HL-60 (cell line): ENCODE measurements at regions not wholly inside any gene's neighbourhood (a gene's known extent, or its start where the extent isn't known, plus 50 kb on each side); places are given as distances from the start of the nearest gene placed in this dataset.

ENCODE experiments used
- GABPA ChIP-seq: IDR thresholded peaks from 2 replicates; pipeline ENCODE4 v1.6.1; 2012; ENCODE audit warnings: low read depth
- TF ChIP-seq, protein P1 (sequence below): IDR thresholded peaks from one replicate; pipeline ENCODE4 v1.5.1; 2011; ENCODE audit warnings: low read length, control low read depth, inconsistent platforms; ENCODE audit not compliant: insufficient read depth
- TF ChIP-seq, protein P2 (sequence below): IDR thresholded peaks from 2 replicates; pipeline ENCODE4 v1.6.1; 2012; ENCODE audit warnings: low read depth; ENCODE audit not compliant: insufficient replicate concordance

DNA sequence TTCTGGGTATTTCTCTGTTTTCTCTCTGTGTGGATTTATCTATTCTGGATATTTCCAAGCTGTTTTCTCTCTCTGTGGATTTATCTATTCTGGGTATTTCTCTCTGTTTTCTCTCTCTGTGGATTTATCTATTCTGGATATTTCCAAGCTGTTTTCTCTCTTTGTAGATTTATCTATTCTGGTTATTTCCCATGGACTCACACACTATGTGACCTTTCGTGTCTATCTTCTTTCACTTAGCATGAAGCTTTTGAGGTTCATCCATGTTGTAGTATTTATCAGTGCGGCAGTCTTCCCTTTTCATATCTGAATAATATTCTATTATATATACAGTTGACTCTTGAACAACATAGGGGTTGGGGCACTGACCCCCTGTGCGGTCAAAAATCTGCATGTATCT, 435.0 kb upstream of the CNTNAP2 start:
- TF ChIP-seq, protein P1, sequence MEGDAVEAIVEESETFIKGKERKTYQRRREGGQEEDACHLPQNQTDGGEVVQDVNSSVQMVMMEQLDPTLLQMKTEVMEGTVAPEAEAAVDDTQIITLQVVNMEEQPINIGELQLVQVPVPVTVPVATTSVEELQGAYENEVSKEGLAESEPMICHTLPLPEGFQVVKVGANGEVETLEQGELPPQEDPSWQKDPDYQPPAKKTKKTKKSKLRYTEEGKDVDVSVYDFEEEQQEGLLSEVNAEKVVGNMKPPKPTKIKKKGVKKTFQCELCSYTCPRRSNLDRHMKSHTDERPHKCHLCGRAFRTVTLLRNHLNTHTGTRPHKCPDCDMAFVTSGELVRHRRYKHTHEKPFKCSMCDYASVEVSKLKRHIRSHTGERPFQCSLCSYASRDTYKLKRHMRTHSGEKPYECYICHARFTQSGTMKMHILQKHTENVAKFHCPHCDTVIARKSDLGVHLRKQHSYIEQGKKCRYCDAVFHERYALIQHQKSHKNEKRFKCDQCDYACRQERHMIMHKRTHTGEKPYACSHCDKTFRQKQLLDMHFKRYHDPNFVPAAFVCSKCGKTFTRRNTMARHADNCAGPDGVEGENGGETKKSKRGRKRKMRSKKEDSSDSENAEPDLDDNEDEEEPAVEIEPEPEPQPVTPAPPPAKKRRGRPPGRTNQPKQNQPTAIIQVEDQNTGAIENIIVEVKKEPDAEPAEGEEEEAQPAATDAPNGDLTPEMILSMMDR: no peak
- TF ChIP-seq, protein P2, sequence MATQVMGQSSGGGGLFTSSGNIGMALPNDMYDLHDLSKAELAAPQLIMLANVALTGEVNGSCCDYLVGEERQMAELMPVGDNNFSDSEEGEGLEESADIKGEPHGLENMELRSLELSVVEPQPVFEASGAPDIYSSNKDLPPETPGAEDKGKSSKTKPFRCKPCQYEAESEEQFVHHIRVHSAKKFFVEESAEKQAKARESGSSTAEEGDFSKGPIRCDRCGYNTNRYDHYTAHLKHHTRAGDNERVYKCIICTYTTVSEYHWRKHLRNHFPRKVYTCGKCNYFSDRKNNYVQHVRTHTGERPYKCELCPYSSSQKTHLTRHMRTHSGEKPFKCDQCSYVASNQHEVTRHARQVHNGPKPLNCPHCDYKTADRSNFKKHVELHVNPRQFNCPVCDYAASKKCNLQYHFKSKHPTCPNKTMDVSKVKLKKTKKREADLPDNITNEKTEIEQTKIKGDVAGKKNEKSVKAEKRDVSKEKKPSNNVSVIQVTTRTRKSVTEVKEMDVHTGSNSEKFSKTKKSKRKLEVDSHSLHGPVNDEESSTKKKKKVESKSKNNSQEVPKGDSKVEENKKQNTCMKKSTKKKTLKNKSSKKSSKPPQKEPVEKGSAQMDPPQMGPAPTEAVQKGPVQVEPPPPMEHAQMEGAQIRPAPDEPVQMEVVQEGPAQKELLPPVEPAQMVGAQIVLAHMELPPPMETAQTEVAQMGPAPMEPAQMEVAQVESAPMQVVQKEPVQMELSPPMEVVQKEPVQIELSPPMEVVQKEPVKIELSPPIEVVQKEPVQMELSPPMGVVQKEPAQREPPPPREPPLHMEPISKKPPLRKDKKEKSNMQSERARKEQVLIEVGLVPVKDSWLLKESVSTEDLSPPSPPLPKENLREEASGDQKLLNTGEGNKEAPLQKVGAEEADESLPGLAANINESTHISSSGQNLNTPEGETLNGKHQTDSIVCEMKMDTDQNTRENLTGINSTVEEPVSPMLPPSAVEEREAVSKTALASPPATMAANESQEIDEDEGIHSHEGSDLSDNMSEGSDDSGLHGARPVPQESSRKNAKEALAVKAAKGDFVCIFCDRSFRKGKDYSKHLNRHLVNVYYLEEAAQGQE: no peak
- no peak for TF ChIP-seq GABPA
